GM19193 (cell line): ENCODE measurements at regions not wholly inside any gene's neighbourhood (a gene's known extent, or its start where the extent isn't known, plus 50 kb on each side); places are given as distances from the start of the nearest gene placed in this dataset.

Experiments
- POLR2A ChIP-seq: IDR thresholded peaks from 4 replicates; pipeline ENCODE4 v1.6.1; 2011; ENCODE audit not compliant: insufficient read depth, insufficient read length; ENCODE audit errors: extremely low read depth

GRCh38 chr10:78535716-78536218, 502.1 kb downstream of the RPS24 start:
- TF ChIP-seq POLR2A: no peak

GRCh38 chr10:78537018-78537417, 503.4 kb downstream of the RPS24 start:
- no peak for TF ChIP-seq POLR2A

GRCh38 chr10:78539247-78539766, 505.6 kb downstream of the RPS24 start:
- TF ChIP-seq POLR2A: no peak

- TF ChIP-seq POLR2A: no peak
Observed at GRCh38 chr10:78540355-78541076, 506.9 kb downstream of the RPS24 start.

- TF ChIP-seq POLR2A: no peak
Observed at GRCh38 chr10:78541481-78542140, 507.9 kb downstream of the RPS24 start.

- no peak for TF ChIP-seq POLR2A
Observed at GRCh38 chr10:78542141-78542489, 508.5 kb downstream of the RPS24 start.

- TF ChIP-seq POLR2A: no peak
Observed at GRCh38 chr10:78542521-78542920, 508.9 kb downstream of the RPS24 start.

- no peak for TF ChIP-seq POLR2A
Observed at GRCh38 chr10:78543031-78543748, 509.5 kb downstream of the RPS24 start.

GRCh38 chr10:78543749-78544362, 510.2 kb downstream of the RPS24 start:
- no peak for TF ChIP-seq POLR2A

GRCh38 chr10:78544423-78545090, 510.9 kb downstream of the RPS24 start:
- no peak for TF ChIP-seq POLR2A

GRCh38 chr10:78545756-78546155, 512.1 kb downstream of the RPS24 start:
- TF ChIP-seq POLR2A: no peak

GRCh38 chr10:78547397-78547796, 513.7 kb downstream of the RPS24 start:
- no peak for TF ChIP-seq POLR2A

- no peak for TF ChIP-seq POLR2A
Observed at GRCh38 chr10:78547905-78548304, 514.2 kb downstream of the RPS24 start.

- TF ChIP-seq POLR2A: no peak
Observed at GRCh38 chr10:78548369-78548768, 514.7 kb downstream of the RPS24 start.
